OCI-LY1 (cell line): ENCODE measurements at regions not wholly inside any gene's neighbourhood (a gene's known extent, or its start where the extent isn't known, plus 50 kb on each side); places are given as distances from the start of the nearest gene placed in this dataset.

Source experiments
- CTCF ChIP-seq: fragments of 200-600 bp; sonication (generic), shearing (Covaris generic); IDR thresholded peaks from 2 replicates; pipeline ENCODE4 v1.5.1; 2017; ENCODE audit warnings: mild to moderate bottlenecking, antibody characterized with exemption, low read length, moderate library complexity, mixed read lengths
- EZH2 ChIP-seq: fragments of 200-600 bp; sonication (generic), shearing (Covaris generic); IDR thresholded peaks from 2 replicates; pipeline ENCODE4 v1.8.0; 2017; ENCODE audit warnings: borderline replicate concordance, mixed run types, mild to moderate bottlenecking, antibody characterized with exemption, low read length, moderate library complexity, mixed read lengths

- TF ChIP-seq CTCF: no peak
- TF ChIP-seq EZH2: no peak
Observed at GRCh38 chr14:55782166-55782565, 202.2 kb downstream of the KTN1 start.
